ENCODE measurements at regions not wholly inside any gene's neighbourhood (a gene's known extent, or its start where the extent isn't known, plus 50 kb on each side); places are given as distances from the start of the nearest gene placed in this dataset.

DNA sequence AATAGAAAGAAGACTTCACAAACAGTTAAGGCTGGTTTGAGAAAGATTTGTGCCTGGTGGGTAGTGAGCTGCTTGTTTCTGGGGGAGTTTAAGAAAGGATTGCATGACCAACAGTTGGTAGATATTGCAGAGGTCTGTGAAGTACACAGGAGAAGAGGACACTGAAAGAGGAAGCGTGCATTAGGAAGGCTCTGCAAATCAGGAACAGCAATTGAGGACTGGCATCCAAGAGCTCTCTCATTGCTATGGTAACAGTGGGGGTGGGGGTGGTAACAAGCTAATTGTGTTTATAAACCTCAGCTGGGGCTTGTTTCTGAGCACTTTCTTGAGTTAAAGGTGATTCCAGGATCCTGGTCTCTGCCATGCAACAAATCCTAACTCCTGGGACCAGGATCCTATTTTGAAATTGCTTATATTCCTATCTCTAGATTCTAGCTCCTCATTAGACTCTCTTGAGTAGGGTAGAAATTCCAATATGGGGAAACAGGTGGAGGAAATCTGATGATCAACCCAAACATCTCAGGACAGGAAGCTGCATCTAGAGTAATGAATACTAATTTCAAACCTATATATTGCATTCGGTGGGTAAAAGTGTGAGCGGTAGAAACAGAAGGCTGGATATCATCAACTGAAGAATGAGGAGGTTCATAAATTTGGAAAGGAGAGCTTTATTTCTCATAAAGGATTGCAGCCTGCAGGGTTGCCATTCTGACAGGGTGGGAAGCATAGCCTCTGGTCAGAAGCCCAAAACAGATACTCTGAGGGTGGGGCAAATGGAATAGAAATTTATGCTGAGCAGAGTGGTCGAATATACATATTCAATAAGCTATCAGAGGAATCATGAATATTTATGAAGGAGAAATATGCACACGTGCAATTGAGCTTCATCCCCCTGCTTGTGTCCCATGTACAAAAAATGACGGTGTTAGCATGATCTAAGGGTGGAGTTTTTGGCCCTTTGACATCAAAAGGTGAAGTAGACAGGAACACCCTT lies 79.4 kb downstream of the PTTG1 start:
- no peak for DNase-seq
- Histone ChIP-seq H3K36me3 (no peaks in the 10 kb centered on the region), H3K27me3 (peaks cover 6% of the 10 kb centered on the region), H3K4me3 (no peak overlapping the region), H3K4me1 (no peaks in the 10 kb centered on the region), H3K27ac (no peak overlapping the region), H3K9me3 (replicated peaks) (no peaks in the 10 kb centered on the region)

DNA sequence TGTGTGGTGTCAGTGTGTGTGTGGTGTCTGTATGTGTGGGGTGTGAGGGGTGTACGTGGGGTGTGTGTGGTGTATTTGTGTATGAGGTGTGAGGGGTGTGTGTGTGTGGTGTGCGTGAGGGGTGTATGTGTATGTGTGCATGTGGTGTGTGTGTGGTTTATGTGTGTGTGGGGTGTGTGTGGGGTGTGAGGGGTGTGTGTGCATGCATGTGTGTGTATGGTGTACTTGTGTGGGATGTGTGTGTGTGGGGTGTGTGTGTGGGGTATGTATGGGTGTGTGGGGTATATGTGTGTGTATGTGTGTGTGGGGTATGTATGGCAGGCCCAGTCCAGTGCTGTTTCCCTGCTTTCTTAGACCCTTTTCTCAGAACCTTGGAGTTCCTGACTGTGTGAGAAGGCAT lies 83.3 kb downstream of the PTTG1 start:
- DNase-seq: no peak
- Histone ChIP-seq H3K36me3 (no peaks in the 10 kb centered on the region), H3K27me3 (peaks cover 17% of the 10 kb centered on the region), H3K4me3 (no peak overlapping the region), H3K4me1 (no peaks in the 10 kb centered on the region), H3K9me3 (replicated peaks) (no peaks in the 10 kb centered on the region), H3K27ac (no peak overlapping the region)

DNA sequence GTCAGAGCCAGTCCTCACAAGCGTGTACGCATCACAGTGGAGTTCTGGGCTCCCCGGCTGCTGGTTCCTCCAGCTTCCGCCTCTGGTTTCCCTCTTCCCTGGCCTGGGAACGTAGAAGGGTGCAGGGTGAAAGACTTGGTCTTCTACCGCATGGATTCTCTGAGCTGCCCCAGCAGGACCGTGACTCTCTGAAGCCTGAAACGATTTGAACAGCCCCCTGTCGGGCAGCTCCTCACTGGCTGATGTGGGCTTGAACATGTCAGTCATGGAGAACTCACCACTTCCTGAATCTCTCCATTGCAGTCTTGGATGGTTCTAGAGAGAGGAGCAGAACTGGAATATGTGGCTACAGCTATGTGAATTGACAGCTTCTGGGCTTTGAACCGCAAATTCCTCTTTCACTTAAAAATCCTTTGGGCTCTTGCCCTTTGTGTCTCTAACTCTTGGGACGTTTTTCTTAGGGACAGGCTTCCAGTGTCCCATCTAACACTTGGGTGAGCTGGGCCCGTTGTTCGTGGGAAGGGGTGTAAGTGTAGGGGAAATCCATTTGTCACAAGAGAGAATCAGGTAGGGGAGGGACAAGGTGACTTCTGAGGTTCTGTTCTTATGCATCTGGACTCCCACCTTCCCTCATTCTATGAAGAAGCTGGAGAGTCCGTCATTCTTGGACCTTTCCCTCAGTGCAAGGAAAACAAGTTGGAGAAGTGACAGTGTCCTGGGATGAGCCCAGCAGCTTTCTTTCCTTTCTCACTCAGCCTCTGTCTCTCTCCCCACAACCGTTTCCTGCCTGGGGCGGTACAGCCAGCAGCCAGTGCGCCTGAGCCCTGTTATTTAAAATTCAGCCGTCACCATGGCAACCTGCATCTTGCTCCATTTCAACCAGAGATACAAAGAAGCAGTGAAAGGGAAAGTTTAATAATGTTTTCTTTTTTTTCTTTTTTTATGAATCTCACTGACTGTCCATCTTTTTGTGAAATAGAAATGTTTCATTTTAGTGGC lies 84.7 kb downstream of the PTTG1 start:
- H3K27me3 ChIP-seq: peaks cover 20% of the 10 kb centered on the region
- H3K36me3 ChIP-seq: no peaks in the 10 kb centered on the region
- H3K4me1 ChIP-seq: no peaks in the 10 kb centered on the region
- peak in 1 of 2 experiments; percentile 8 for DNase-seq
- no peak overlapping the region for H3K4me3 ChIP-seq
- no peak overlapping the region for H3K27ac ChIP-seq
- no peaks in the 10 kb centered on the region for H3K9me3 ChIP-seq (replicated peaks)

DNA sequence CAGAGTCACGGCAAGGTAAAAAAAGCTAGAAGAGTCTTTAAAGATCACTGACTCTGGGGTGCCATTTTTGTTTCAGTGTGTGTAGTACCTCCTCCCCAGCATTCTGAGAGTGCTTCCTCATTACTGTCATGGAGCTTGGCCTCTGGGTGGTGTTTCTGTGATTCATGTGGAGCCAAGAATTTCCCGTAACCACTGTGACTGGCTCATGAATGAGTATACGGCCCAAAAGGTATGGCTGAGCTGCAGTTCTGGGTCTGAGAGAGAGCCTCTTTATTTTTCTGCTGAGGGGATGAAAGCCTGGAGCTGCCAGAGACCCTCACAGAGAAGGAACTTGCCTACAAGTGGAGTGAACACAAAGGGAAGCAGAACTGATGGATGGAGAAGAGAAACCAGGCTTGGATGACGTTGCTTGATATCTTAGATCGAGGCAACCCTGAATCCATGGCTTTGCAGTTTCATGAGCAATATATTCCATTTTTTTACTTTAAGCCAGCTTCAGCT lies 85.6 kb downstream of the PTTG1 start:
- H3K4me3 ChIP-seq: no peak overlapping the region
- H3K9me3 ChIP-seq (replicated peaks): no peaks in the 10 kb centered on the region
- no peak for DNase-seq
- H3K27me3 ChIP-seq: peaks cover 20% of the 10 kb centered on the region
- no peak overlapping the region for H3K27ac ChIP-seq
- H3K36me3 ChIP-seq: no peaks in the 10 kb centered on the region
- H3K4me1 ChIP-seq: no peaks in the 10 kb centered on the region

DNA sequence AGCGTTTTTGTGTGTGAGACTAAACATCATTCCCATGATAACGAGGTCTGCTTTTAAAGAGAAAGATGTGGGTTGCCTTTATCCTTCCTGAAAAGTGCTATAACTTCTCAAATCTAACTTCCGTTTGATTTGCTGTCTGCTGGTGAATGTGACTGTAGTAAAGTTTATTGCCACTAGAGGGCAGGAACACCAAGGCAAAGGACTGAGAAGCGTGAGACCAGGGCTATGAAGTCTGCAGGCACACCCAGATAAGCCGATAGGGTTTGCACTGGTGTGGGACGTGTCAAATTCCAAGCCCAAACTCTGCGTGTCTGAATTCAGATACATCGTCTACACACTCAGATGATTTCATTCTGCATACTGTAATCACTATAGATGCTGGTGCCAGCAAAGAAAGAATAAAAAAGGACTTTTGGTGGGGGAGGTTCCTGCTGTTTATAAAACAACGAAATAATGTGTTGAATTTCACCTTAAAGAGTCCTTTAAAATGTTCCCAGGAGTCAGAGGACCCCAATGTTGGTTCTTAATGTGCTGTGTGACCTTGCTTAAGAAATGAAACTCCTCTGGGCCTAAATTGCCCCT lies 87.2 kb downstream of the PTTG1 start:
- Histone ChIP-seq H3K27me3 (peaks cover 20% of the 10 kb centered on the region), H3K4me1 (no peaks in the 10 kb centered on the region)

DNA sequence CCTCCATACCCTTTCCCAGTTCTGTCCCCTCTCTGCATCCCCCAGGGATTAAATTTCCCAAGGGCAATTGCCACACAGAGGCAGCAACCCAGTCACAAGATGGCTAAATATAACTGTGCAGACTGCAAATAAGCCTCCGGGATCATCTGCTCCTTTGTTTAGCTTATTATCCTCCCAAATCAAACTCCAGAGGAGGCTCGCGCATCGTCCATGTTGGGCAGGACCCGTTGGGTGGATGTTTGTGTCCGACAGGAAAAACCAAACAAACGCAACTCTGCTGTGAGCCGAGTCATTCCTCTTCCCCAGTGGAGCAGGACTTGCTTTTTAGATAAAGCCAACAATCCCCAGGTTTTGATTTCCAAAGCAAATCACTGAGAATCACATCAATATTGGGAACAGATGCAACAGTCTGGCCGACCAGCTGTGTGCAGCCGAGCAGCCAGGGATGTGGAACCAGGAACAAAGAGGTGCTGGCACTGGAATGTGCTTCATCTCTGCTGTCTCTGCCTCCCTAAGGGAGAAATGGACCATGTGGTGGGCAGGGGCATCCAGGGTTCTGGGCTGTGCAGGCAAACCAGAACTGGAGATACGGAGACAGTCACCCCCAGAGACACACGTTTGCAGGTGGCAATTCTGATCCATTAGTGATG lies 89.8 kb downstream of the PTTG1 start:
- DNase-seq: no peak
- Histone ChIP-seq H3K27me3 (peaks cover 16% of the 10 kb centered on the region), H3K4me1 (no peaks in the 10 kb centered on the region), H3K9me3 (replicated peaks) (no peaks in the 10 kb centered on the region), H3K27ac (no peak overlapping the region), H3K36me3 (no peaks in the 10 kb centered on the region), H3K4me3 (no peak overlapping the region)

More for the DNA sequence above, 87.2 kb downstream of the PTTG1 start:
- H3K27ac ChIP-seq: no peak overlapping the region
- H3K36me3 ChIP-seq: no peaks in the 10 kb centered on the region
- H3K4me3 ChIP-seq: no peak overlapping the region
- peak; percentile 49 to 82 for DNase-seq
- no peaks in the 10 kb centered on the region for H3K9me3 ChIP-seq (replicated peaks)
